Osteocyte (in vitro differentiated cells): ENCODE measurements at regions not wholly inside any gene's neighbourhood (a gene's known extent, or its start where the extent isn't known, plus 50 kb on each side); places are given as distances from the start of the nearest gene placed in this dataset.

ENCODE experiments used
- DNase-seq: peaks from one replicate; pipeline ENCODE4 v3.0.0; 2021; ENCODE audit warnings: mixed read lengths; ENCODE audit not compliant: unreplicated experiment; ENCODE audit errors: extremely low spot score
- H3K27ac Mint-ChIP-seq: one replicate; pipeline ENCODE4 v1.8.0; 2021; ENCODE audit warnings: mild to moderate bottlenecking, mixed read lengths; ENCODE audit not compliant: unreplicated experiment
- H3K27me3 Mint-ChIP-seq: one replicate; pipeline ENCODE4 v1.8.0; 2021; ENCODE audit warnings: mixed read lengths; ENCODE audit not compliant: unreplicated experiment
- H3K36me3 Mint-ChIP-seq: one replicate; pipeline ENCODE4 v1.8.0; 2021; ENCODE audit warnings: mixed read lengths; ENCODE audit not compliant: unreplicated experiment
- H3K4me1 Mint-ChIP-seq: one replicate; pipeline ENCODE4 v1.8.0; 2021; ENCODE audit warnings: mixed read lengths; ENCODE audit not compliant: unreplicated experiment
- H3K4me3 Mint-ChIP-seq: one replicate; pipeline ENCODE4 v1.8.0; 2021; ENCODE audit warnings: mild to moderate bottlenecking, moderate library complexity, mixed read lengths; ENCODE audit not compliant: unreplicated experiment
- H3K9me3 Mint-ChIP-seq: one replicate; pipeline ENCODE4 v1.8.0; 2021; ENCODE audit warnings: mixed read lengths; ENCODE audit not compliant: unreplicated experiment
- TF ChIP-seq, protein P1 (sequence below): fragments of 200-600 bp; sonication (generic); IDR thresholded peaks from 2 replicates; pipeline ENCODE4 v1.5.0; 2021; ENCODE audit warnings: antibody characterized with exemption, mild to moderate bottlenecking, moderate library complexity

DNA sequence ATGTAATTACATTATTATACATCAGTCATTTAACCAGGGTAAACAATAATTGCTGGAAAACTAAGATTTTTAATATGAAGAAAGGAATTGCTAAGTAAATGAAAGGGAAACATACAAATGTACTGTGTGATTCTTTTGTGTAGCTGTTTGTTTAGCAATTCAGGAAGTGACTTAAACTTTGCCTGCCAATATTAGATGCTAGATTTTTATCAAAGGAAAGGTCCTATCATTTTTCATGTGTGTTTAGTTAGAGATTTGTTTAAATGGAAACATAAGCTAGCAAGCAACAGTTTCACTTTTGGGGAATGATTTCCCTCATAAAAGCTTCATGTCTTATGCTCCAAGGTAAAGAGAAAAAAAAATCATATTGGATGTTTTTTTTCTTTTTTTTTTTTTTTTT is 95.1 kb upstream of the LIMCH1 start:
- H3K4me3 Mint-ChIP-seq = no peak overlapping the region
- no peak for DNase-seq
- H3K36me3 Mint-ChIP-seq = no peaks in the 10 kb centered on the region
- TF ChIP-seq, protein P1, sequence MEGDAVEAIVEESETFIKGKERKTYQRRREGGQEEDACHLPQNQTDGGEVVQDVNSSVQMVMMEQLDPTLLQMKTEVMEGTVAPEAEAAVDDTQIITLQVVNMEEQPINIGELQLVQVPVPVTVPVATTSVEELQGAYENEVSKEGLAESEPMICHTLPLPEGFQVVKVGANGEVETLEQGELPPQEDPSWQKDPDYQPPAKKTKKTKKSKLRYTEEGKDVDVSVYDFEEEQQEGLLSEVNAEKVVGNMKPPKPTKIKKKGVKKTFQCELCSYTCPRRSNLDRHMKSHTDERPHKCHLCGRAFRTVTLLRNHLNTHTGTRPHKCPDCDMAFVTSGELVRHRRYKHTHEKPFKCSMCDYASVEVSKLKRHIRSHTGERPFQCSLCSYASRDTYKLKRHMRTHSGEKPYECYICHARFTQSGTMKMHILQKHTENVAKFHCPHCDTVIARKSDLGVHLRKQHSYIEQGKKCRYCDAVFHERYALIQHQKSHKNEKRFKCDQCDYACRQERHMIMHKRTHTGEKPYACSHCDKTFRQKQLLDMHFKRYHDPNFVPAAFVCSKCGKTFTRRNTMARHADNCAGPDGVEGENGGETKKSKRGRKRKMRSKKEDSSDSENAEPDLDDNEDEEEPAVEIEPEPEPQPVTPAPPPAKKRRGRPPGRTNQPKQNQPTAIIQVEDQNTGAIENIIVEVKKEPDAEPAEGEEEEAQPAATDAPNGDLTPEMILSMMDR = no peak
- peaks cover 3% of the 10 kb centered on the region for H3K27me3 Mint-ChIP-seq
- no peaks in the 10 kb centered on the region for H3K9me3 Mint-ChIP-seq
- no peaks in the 10 kb centered on the region for H3K4me1 Mint-ChIP-seq
- no peak overlapping the region for H3K27ac Mint-ChIP-seq

- Mint-ChIP-seq H3K9me3 (no peaks in the 10 kb centered on the region), H3K27me3 (peaks cover 2% of the 10 kb centered on the region)
- TF ChIP-seq, protein P1 = no peak
These were observed 94.4 kb upstream of the LIMCH1 start for GRCh38 chr4:41443340-41444079.

DNA sequence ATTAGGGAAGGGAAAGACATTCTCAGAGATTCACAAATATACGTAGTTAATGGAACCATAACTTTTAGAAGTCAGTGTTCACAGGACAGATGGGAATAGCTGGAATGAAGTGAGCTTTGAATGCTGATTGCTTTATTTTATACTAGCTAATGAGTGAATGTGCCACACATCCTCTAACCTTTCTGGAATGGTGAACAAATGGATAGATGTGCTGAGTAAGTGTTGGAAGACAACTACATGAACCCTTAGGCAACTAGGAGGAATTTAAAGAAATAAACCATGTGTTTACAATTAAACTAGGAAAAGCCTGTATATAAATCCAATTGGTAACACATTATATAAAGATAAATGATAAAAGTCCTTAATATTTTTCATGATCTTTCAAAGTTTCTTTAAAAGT is 91.6 kb upstream of the LIMCH1 start:
- H3K27ac Mint-ChIP-seq = no peak overlapping the region
- no peaks in the 10 kb centered on the region for H3K4me1 Mint-ChIP-seq
- H3K36me3 Mint-ChIP-seq = no peaks in the 10 kb centered on the region
- TF ChIP-seq, protein P1 = no peak
- no peak for DNase-seq
- no peaks in the 10 kb centered on the region for H3K9me3 Mint-ChIP-seq
- H3K27me3 Mint-ChIP-seq = peaks cover 2% of the 10 kb centered on the region
- no peak overlapping the region for H3K4me3 Mint-ChIP-seq

More at GRCh38 chr4:41443340-41444079, 94.4 kb upstream of the LIMCH1 start:
- H3K4me3 Mint-ChIP-seq = no peak overlapping the region
- H3K36me3 Mint-ChIP-seq = no peaks in the 10 kb centered on the region
- no peak for DNase-seq
- H3K27ac Mint-ChIP-seq = no peak overlapping the region
- H3K4me1 Mint-ChIP-seq = no peaks in the 10 kb centered on the region

- no peaks in the 10 kb centered on the region for H3K36me3 Mint-ChIP-seq
- peaks cover 2% of the 10 kb centered on the region for H3K27me3 Mint-ChIP-seq
- no peaks in the 10 kb centered on the region for H3K4me1 Mint-ChIP-seq
- no peaks in the 10 kb centered on the region for H3K9me3 Mint-ChIP-seq
- TF ChIP-seq, protein P1 = no peak
- no peak for DNase-seq
- H3K27ac Mint-ChIP-seq = no peak overlapping the region
- no peak overlapping the region for H3K4me3 Mint-ChIP-seq
These were observed 90.8 kb upstream of the LIMCH1 start for GRCh38 chr4:41446981-41447725.

- no peak for DNase-seq
- Mint-ChIP-seq H3K9me3 (no peaks in the 10 kb centered on the region), H3K27ac (no peak overlapping the region), H3K36me3 (no peaks in the 10 kb centered on the region), H3K4me3 (no peak overlapping the region), H3K4me1 (no peaks in the 10 kb centered on the region), H3K27me3 (peaks cover 6% of the 10 kb centered on the region)
- TF ChIP-seq, protein P1 = no peak
These were observed 89.0 kb upstream of the LIMCH1 start for GRCh38 chr4:41448934-41449333.
